ENCODE measurements at regions not wholly inside any gene's neighbourhood (a gene's known extent, or its start where the extent isn't known, plus 50 kb on each side); places are given as distances from the start of the nearest gene placed in this dataset.
"Not testable (repeated sequence)": the region's sequence is repeated elsewhere in the genome, so short reads cannot be mapped to it uniquely, and the experiment has no call there.

DNA sequence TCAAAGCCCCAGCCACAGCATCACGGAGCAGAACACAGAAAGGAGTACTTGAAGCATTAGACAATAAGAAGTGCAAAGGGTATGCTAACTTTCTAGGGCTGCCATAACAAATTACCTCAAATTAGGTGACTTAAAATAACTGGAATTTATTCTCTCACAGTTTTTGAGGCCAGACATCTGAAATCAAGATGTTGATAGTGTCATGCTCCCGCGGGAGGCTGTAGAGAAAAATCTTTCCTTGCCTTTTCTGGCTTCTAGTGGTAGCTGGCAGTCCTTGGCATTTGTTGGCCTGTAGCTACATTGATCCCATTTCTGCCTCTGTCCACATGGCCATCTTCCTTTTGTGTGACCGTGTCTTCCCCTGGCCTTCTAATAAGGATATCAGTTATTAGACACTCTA, 51.9 kb upstream of the SPDL1 start:
- no peak for DNase-seq (ENCODE audit: low read depth)

DNA sequence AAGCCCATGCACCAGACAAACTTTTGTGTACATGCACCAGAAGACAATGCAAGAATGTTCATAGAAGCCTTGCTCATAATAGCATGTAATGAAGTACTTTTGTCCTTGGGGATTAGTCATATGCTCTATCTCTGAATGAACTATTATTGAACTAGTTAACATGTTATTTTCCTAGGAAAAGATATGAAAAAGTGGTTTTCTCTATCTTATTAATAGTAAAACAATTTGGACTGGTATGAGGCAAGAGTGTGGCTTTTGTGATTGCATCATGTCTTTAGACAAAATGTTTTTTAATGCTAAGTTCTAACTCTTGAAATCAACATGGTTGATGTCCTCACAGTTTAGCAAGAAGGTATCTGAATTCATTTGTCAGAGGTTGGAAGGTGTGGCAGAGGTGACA, 55.7 kb upstream of the SPDL1 start:
- DNase-seq (ENCODE audit: low read depth), result no peak

DNA sequence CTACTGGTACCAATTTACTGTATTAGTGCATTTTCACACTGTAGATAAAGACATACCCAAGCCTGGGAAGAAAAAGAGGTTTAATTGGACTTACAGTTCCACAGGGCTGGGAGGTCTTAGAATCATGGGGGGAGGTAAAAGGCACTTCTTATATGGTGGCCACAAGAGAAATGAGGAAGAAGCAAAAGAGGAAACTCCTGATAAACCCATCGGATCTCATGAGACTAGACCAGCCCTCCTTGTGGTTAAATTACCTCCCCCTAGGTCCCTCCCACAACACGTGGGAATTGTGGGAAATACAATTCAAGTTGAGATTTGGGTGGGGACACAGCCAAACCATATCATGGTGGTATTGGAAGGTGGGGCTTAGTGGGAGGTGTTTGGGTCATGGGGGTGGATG, 56.5 kb upstream of the SPDL1 start:
- no peak for DNase-seq (ENCODE audit: low read depth)

DNA sequence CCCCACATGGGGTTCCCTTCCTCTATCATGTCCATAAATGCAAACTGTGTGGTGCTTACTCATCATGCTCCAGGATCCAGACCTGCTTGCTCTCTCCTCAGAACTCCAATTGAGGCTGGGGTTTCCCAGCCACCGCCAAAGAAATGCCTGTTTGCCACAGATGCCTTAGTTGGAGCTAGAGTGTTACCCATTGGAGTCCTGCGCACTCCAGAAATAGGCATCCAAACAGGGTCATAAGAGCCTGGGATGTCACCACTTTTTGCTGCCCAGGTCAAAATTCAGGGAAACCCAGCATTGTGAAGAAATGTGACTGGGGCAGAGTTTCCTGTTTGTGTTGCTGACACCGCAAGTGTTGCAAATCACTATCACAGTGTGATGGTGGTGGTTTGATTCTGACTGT, 60.7 kb upstream of the SPDL1 start:
- no peak for DNase-seq (ENCODE audit: low read depth)

DNA sequence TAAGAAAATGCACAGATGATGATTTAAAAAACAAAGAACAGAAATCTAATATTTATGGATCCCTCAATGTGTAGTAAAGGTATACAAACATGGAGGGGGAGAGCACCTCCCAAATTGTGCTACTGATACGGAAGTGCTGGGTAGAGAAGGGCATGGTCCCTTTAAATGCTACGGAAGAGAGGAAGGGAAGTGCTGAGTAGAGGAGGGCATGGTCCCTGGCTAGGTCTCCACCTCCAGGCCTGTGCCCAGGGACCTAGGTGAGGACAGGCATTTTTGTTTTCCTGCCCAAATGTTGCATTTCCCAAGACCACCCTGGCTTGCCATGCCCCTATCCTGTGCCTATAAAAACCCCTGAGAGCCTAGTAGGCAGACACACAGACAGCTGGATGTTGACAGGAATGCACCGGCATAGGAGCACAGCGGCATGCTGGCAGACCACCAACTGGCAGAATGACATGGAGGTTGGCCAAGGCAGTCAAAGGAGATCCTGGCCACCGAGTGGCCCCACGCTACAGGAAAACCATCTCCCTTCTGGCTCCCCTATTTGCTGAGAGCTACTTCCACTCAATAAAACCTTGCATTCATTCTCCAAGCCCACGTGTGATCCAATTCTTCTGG, 62.1 kb upstream of the SPDL1 start:
- no peak for DNase-seq (ENCODE audit: low read depth)

DNA sequence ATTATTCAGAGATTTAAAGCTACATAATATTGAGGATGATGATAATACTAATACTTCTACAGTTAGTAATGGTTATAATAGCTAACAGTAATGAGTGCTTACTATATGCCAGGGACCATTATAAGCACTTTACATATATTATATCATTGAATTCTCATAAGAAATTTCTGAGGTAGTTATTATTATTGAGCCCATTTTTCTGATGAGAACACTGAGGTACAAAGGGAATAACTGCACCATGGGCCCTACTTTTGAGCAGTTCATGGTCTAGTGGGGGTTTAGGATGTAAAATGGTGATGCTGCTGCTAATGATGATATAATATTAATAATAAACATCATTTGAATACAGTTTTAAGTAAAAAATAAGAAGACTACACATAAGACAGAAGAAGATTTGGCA, 64.2 kb upstream of the SPDL1 start:
- no peak for DNase-seq (ENCODE audit: low read depth)

DNA sequence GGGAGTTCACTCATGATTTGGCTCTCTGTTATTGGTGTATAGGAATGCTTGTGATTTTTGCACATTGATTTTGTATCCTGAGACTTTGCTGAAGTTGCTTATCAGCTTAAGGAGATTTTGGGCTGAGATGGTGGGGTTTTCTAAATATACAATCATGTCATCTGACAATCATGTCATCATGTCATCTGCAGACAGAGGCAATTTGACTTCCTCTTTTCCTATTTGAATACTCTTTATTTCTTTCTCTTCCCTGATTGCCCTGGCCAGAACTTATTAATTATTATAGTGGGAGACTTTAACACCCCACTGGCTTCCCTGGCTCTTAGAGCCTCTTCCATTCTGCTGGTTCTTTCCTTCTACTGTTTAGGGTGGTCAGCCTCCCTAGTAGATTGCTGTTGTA, 64.8 kb upstream of the SPDL1 start:
- DNase-seq (ENCODE audit: low read depth), result not testable (repeated sequence)

DNA sequence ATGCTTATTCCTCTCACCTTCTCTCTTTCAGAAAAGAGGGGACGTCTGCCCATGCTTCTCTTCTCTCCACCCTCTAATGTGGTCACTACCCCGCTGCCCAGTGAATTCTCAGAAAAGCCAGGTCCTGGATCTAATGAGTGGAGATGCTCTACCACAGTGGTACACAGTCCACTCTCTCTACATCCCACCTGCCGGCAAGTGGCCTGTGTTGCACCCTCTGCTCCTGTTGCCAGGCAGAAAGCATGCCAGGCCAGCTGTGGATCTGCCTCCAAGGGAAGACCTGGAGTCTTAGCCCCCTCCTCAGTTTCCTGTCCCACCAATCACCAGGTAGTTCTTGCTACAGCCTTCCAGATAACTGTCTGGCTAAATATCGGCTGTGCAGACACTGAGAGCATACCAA, 71.2 kb upstream of the SPDL1 start:
- no peak for DNase-seq (ENCODE audit: low read depth)

DNA sequence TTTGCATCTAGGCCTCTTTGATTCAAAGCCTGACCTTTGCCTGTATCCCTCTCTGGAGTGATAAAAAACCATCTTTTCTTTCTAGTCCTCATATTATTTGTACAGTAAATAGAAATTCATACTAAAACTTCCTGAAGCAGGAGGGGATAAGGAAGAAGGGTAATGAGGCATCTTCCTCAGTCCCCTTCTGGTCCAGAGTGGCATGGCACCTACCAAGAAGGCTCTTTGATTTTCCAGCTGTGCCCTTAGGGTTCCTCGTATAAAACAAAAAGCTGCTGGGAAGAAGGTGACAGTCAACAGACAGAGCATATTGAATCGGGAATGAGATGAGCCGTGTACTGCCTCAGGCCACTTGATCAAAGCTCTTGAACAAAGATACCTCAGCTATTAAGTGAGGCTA, 71.9 kb upstream of the SPDL1 start:
- DNase-seq (ENCODE audit: low read depth), result no peak

DNA sequence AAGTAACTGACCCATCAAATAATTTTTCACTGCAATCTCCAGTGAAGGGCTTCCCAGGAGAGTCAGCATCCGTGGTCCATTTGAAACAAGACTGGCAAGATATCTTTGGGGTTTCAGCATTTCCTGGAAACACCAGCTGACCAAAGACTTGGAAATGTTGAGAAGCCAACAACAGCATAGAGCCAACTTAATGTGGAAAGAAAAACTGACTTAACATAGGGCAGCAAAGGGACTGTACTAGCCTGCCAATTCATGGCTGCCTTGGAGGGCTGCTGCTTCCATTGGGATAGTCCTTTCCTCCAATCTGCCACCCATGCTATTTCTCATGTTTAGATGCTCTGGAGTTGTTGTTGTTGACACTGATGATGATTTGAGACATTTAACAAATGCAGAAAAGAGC, 76.5 kb upstream of the SPDL1 start:
- no peak for DNase-seq (ENCODE audit: low read depth)

DNA sequence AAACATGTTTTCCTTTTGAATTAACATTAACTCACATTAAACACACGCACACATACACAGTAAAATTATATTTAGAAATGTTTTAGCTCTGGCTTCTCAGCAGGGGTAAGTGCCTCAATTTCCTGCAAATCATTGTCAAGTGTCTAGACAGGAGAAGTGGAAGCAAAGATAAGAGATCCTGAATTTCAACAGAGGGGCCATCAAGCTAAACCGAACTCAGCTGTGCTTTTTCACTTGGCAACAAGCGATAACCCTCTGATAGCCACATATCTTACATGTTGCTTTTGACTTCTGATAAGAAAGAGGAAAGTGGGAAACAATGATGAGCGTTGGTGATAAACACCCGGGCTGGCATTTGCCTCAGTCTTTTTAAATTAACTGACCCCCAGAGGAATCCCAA, 79.7 kb upstream of the SPDL1 start:
- DNase-seq (ENCODE audit: low read depth), result no peak

DNA sequence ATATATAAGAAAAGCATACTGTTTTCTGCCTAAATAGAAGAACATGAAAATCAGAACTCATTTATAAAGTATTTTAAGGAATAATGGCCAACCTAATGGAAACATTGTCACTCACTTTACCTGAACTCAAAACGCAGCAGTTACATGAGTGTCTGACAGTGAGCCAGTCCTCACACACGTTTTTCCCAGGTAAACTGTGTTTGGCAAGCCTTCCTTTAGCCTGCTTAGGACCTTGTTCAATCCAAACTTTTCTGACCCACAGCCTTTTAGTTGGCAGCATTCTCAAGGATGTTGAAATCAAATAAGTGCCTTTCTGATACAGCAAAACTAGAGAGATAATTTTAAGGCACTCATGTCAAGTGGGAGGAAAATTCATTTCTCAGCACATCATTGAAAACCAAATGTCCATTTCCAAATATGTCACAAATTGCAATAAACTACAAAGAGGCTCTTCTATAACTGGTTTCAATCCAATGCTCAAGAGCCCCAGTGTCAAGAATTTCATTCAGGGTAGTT, 83.5 kb upstream of the SPDL1 start:
- DNase-seq (ENCODE audit: low read depth), result no peak

DNA sequence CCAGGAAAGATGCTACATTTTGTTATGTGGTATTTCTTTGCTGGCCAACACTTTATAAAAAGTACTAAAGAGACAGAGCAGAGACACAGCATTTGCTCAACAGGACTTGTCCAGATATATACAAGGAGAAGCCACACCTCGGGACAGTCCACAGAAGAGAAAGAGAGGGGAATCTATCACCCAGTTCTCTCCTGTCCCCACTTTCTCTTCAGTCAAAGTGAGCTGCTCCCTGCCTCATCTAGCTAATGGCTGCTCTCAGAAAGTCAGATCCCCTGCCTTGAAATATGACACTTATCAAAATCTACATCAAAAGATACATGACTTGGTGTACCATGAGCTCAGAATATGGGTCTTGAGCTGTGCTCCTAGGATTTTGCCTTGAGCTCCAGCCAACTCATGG, 86.7 kb upstream of the SPDL1 start:
- no peak for DNase-seq (ENCODE audit: low read depth)

DNA sequence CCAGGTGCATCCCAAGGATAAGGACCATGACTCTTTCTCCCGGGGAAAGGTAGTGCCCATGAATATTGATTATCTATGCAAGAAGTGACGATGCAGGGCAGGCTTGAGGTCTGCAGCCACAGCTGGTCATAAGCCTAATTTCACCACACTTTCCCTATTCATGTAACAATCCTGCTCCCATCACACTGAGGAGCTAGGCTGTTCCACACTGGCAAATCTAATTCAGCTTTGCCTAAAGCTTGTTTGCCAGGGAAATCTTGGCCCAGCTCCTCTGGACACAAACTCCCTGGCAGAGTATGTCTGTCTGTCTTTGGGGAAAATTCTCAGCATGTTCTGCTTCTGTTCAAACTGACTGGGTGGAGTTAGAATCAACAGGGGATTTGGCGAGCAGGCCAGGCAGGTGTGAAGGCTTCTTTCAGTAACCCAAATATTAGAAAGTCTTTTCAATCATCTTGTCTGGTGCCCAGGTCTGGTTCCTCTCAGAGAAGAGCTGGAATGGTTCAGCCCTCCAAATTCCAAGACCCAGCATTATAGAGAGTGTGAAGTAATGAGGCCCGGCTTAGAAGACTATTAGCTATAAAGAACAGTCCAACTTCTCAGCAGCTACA, 88.5 kb upstream of the SPDL1 start:
- no peak for DNase-seq (ENCODE audit: low read depth)

DNA sequence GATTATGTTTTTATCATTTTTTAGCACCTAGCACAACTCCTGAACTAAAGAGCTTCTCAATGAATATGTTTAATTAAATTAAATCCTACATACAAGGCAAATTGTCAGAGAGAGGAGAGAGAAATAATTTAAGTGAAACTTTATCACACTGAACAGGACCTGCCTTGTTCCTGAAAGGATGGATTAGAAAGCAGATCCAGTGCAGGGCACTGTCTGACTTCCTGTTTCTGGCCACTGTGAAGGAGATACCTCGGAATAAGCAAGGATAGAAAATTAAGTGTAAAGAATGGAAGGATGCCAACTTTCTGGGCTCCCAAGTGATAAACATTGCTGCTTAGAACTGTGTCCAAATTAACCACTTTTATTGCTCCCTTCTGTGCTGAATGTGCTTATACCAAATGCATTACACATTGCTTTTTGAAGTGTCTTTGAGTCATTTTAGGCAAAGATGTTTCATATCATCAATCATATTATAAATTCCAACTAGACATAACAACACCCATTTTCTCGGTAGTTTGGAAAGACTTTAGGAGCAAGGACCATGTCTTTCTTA, 89.1 kb upstream of the SPDL1 start:
- no peak for DNase-seq (ENCODE audit: low read depth)

DNA sequence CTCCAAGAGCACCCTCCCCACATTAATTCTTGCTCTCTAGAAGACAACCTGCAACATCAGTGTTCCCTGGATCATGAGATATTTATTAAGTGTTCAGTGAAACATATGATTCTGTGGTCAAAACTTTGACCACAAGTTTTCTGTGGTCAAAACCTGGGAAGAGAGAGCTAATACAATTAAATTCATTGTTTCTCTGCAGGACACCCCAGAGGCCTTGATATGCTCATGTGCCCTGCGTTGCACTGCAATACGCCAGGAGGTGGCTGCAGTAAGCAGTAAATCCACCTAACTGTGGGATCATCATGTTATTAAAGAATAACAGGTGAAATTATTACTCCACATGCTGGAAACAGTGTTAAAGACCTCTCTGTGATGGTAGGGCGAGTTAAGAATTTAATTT, 109.3 kb upstream of the SPDL1 start:
- no peak for DNase-seq (ENCODE audit: low read depth)

DNA sequence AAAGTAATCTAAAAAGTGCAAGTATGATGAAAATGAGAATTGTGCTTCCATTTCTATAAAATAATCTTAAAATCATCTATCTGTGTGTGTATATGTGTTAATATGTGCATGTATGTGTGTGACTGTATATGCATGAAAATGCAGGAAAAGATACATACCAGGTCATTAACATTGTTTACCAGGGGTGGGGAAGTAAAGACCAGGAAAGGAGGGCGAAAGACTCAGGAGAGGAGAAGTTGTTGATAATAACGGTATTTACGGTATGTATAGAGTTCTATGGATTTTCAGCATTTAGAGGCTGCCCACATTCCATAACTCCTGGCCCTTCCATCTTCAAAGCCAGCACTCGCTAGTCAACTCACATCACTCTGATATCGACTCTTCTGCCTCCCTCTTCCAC, 111.0 kb upstream of the SPDL1 start:
- no peak for DNase-seq (ENCODE audit: low read depth)

DNA sequence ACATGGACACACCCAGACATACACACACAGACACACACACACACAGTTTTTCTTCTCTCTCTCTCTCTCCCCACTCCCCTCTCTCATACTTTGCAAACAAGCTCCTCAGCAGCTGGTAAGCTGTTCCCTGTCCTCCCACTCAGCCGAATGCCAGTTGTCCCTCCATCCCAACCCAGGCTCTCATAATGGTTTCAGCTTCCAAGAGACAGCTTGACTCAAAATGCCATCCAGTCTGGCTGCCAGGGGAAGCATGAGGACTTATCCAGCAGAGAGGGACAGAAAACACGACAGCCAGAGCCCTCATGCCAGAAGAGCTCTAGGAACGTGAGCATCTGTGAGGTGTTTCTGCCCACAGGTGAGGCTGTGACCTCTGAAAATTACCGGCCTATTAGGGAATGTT, 112.6 kb upstream of the SPDL1 start:
- no peak for DNase-seq (ENCODE audit: low read depth)

DNA sequence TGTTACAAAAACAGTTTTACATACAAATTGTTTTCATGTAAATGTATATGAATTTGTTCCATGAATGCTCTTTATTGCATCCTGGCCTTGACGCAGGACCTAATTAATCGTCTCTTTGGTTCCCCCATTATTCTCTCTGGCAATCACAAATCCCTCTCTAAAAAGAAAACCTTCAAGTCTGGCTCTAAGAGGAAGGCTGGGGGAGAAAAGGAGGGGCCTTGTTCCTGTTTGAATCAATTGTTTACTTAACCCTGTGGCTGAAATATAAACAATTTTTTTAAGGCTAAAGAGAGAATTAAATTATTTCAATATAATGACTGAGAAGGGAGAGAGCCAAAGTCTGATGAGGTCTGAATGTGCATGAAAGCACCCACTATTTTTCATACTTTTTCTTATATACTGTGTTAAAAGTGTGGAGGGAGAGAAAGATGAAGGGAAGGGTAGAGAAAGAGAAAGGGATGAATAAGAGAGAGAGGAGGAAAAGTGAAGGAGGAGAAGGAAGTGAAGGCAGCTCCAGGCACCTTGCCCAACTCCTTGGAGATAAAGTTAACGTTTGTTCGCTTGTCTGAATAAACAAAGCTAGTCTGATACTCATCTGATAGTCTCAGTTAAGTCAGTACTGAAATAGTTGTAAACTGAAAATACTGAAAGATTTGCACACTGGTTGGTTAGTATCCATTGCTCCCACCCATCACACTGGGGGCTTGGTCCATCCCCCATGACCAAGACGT, 116.4 kb upstream of the SPDL1 start:
- no peak for DNase-seq (ENCODE audit: low read depth)

DNA sequence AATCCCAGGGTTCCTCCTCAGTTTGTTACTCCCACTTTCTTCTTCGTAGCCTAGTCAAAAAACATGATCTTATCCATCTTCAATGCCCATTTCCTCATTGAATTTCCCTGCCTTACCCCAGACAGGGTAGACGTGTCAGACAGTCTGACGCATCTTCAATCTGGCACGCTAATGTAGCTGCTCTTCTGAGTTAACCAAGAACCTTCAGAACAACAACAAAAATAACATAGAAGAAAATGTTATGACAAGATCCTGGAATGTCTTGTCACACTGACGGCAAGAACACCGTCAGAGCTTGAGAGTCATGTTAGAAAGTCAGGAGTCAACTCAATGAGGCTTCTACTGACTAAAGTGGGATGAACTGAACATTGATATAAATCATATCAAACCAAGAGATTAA, 122.7 kb upstream of the SPDL1 start:
- no peak for DNase-seq (ENCODE audit: low read depth)

DNA sequence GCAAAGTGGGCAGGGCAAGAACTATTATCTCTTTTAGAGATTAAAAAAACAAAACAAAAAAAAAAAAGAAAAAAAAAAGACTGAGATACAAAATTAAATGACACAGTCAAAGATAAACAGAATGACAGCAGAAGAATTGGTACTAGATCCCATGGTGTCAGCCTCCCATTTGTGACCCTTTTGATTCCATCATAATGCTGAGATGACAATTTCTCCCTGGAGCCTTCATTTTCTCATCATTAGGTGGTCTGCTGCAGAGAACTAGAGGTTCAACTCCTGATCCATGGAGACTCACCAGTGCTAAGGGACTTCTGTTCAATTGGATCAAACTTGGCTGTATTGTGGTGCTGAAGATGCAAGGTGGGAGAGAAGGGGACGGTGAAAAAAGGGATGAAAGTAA, 123.5 kb upstream of the SPDL1 start:
- no peak for DNase-seq (ENCODE audit: low read depth)

DNA sequence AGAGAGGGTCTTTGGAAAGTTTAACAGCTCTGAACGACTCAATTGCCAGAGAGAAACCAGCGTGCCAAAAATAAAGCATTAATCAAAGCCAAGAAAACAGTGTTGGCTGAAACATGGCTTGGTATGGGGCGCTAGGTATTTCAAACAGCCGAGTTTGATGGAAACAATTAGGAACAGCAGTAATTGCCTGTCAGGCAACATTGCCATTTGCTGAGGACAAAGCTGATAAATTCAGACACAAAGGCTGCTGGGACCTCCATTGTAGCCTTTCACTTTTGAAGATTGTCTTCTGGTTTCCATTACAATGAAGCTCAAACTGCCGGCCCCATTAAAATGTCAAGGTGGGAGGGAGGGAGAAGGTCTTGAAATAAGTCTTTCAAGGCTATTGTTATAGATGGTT, 125.4 kb upstream of the SPDL1 start:
- no peak for DNase-seq (ENCODE audit: low read depth)

DNA sequence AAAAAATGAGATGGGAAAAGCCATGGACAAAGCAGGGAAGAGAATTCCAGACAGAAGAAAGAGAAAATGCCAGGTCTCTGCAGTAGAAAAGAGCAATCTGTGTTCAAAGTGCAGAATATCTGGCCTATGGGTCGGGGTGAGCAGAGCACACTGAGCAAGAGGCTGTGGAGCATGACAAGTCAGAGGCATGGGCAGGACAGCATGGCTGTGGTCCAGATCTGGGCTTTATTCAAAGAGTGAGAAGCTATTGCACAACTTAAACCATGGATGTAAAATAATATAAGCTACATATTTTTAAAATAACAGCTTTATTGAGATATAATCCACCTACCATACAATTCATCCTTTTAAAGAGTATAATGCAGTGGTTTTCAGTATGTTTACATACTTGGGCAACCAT, 133.1 kb upstream of the SPDL1 start:
- no peak for DNase-seq (ENCODE audit: low read depth)
